Neural progenitor cell (in vitro differentiated cells): ENCODE measurements at regions not wholly inside any gene's neighbourhood (a gene's known extent, or its start where the extent isn't known, plus 50 kb on each side); places are given as distances from the start of the nearest gene placed in this dataset.

ENCODE experiments used
- DNase-seq: peaks from one replicate; pipeline ENCODE4 v3.0.0-alpha.2; 2016; ENCODE audit warnings: low spot score
- H2AFZ ChIP-seq: fragments of 200-600 bp; sonication (generic); replicated peaks from 2 replicates; pipeline ENCODE4 v1.6.1; 2016; ENCODE audit warnings: antibody characterized with exemption
- H3F3A ChIP-seq: fragments of 200-600 bp; sonication (generic); 2 replicates; pipeline ENCODE4 v1.6.1; 2016; ENCODE audit warnings: antibody characterized with exemption, low read depth
- H3K27ac ChIP-seq: fragments of 200-600 bp; sonication (generic); 2 replicates; pipeline ENCODE4 v1.5.1; 2016; ENCODE audit warnings: mild to moderate bottlenecking
- H3K27me3 ChIP-seq: fragments of 200-600 bp; sonication (generic); 2 replicates; pipeline ENCODE4 v1.6.1; 2016; ENCODE audit warnings: mild to moderate bottlenecking, moderate library complexity
- H3K36me3 ChIP-seq: fragments of 200-600 bp; sonication (generic); 2 replicates; pipeline ENCODE4 v1.5.1; 2016
- H3K4me1 ChIP-seq: fragments of 200-600 bp; sonication (generic); 2 replicates; pipeline ENCODE4 v1.6.1; 2016; ENCODE audit warnings: mixed run types
- H3K4me2 ChIP-seq: fragments of 200-600 bp; sonication (generic); 2 replicates; pipeline ENCODE4 v1.6.1; 2016
- H3K4me3 ChIP-seq: fragments of 200-600 bp; sonication (generic); 2 replicates; pipeline ENCODE4 v1.5.1; 2016
- H3K79me2 ChIP-seq: fragments of 200-600 bp; sonication (generic); 2 replicates; pipeline ENCODE4 v1.6.1; 2016; ENCODE audit warnings: low read depth
- H3K9ac ChIP-seq: fragments of 200-600 bp; sonication (generic); 2 replicates; pipeline ENCODE4 v1.6.1; 2016
- H3K9me3 ChIP-seq: fragments of 200-600 bp; sonication (generic); 2 replicates; pipeline ENCODE4 v1.5.1; 2016; ENCODE audit warnings: low read depth
- H4K20me1 ChIP-seq: fragments of 200-600 bp; sonication (generic); 2 replicates; pipeline ENCODE4 v1.6.1; 2016; ENCODE audit warnings: low read depth
- H3K27ac Mint-ChIP-seq: 3 replicates; pipeline ENCODE4 v1.8.0; 2021; ENCODE audit warnings: mixed read lengths
- H3K27me3 Mint-ChIP-seq: 2 replicates; pipeline ENCODE4 v1.8.0; 2022; ENCODE audit warnings: low read depth, mild to moderate bottlenecking, inconsistent platforms, moderate library complexity, mixed read lengths; ENCODE audit not compliant: insufficient read depth
- H3K36me3 Mint-ChIP-seq: 3 replicates; pipeline ENCODE4 v1.8.0; 2021; ENCODE audit warnings: mixed read lengths
- H3K4me1 Mint-ChIP-seq: 3 replicates; pipeline ENCODE4 v1.8.0; 2021; ENCODE audit warnings: mixed read lengths
- H3K4me3 Mint-ChIP-seq: 3 replicates; pipeline ENCODE4 v1.8.0; 2021; ENCODE audit warnings: mild to moderate bottlenecking, moderate library complexity, mixed read lengths
- H3K9me3 Mint-ChIP-seq: 3 replicates; pipeline ENCODE4 v1.8.0; 2020; ENCODE audit warnings: mixed read lengths
- CTCF ChIP-seq: fragments of 200-600 bp; sonication (generic); IDR thresholded peaks from 2 replicates; pipeline ENCODE4 v1.5.1; 2017; ENCODE audit warnings: antibody characterized with exemption, mild to moderate bottlenecking
- EZH2 ChIP-seq: fragments of 200-600 bp; sonication (generic); IDR thresholded peaks from 2 replicates; pipeline ENCODE4 v1.6.1; 2017; ENCODE audit warnings: antibody characterized with exemption, mild to moderate bottlenecking, moderate library complexity
- EZH2phosphoT487 ChIP-seq: fragments of 200-600 bp; sonication (generic); IDR thresholded peaks from 2 replicates; pipeline ENCODE4 v1.6.1; 2017; ENCODE audit warnings: antibody characterized with exemption

GRCh38 chr10:4285121-4285520, 500.1 kb upstream of the KLF6 start:
- peaks cover 9% of the 10 kb centered on the region for H3K27me3 Mint-ChIP-seq

GRCh38 chr10:4283846-4284610, 499.0 kb upstream of the KLF6 start:
- Mint-ChIP-seq H3K27me3 (peaks cover 9% of the 10 kb centered on the region), H3K36me3 (no peaks in the 10 kb centered on the region), H3K4me3 (no peak overlapping the region), H3K4me1 (peaks cover 12% of the 10 kb centered on the region), H3K27ac (no peak overlapping the region), H3K9me3 (no peaks in the 10 kb centered on the region)
- Histone ChIP-seq H3F3A (no peaks in the 10 kb centered on the region), H2AFZ (no peak overlapping the region), H3K79me2 (no peaks in the 10 kb centered on the region), H3K27me3 (no peaks in the 10 kb centered on the region), H3K9me3 (no peaks in the 10 kb centered on the region), H3K36me3 (no peaks in the 10 kb centered on the region), H3K4me3 (no peak overlapping the region), H4K20me1 (no peaks in the 10 kb centered on the region), H3K4me2 (no peak overlapping the region), H3K9ac (no peak overlapping the region), H3K27ac (no peak overlapping the region), H3K4me1 (peaks cover 3% of the 10 kb centered on the region)
- DNase-seq = no peak
- TF ChIP-seq CTCF (no peak), EZH2 (no peak), EZH2phosphoT487 (no peak)

More at GRCh38 chr10:4285121-4285520, 500.1 kb upstream of the KLF6 start:
- Mint-ChIP-seq H3K9me3 (no peaks in the 10 kb centered on the region), H3K36me3 (no peaks in the 10 kb centered on the region), H3K4me1 (peaks cover 8% of the 10 kb centered on the region), H3K27ac (no peak overlapping the region), H3K4me3 (no peak overlapping the region)
- Histone ChIP-seq H3F3A (no peaks in the 10 kb centered on the region), H4K20me1 (no peaks in the 10 kb centered on the region), H2AFZ (no peak overlapping the region), H3K79me2 (no peaks in the 10 kb centered on the region), H3K36me3 (no peaks in the 10 kb centered on the region), H3K4me2 (no peak overlapping the region), H3K27ac (no peak overlapping the region), H3K9ac (no peak overlapping the region), H3K9me3 (no peaks in the 10 kb centered on the region), H3K4me1 (peaks cover 3% of the 10 kb centered on the region), H3K27me3 (no peaks in the 10 kb centered on the region), H3K4me3 (no peak overlapping the region)
- DNase-seq = no peak
- no peak for TF ChIP-seq EZH2phosphoT487
- no peak for TF ChIP-seq EZH2
- no peak for TF ChIP-seq CTCF

GRCh38 chr10:4282496-4282895, 497.5 kb upstream of the KLF6 start:
- no peak overlapping the region for H3K9ac ChIP-seq
- H3K27ac ChIP-seq = no peak overlapping the region
- Mint-ChIP-seq H3K36me3 (no peaks in the 10 kb centered on the region), H3K4me3 (no peak overlapping the region), H3K4me1 (peaks cover 12% of the 10 kb centered on the region), H3K9me3 (no peaks in the 10 kb centered on the region), H3K27ac (no peak overlapping the region), H3K27me3 (peaks cover 9% of the 10 kb centered on the region)
- no peak overlapping the region for H3K4me3 ChIP-seq
- H3F3A ChIP-seq = no peaks in the 10 kb centered on the region
- H2AFZ ChIP-seq = no peak overlapping the region
- no peaks in the 10 kb centered on the region for H3K79me2 ChIP-seq
- TF ChIP-seq EZH2 (no peak), CTCF (no peak), EZH2phosphoT487 (no peak)
- H3K4me2 ChIP-seq = no peak overlapping the region
- H3K4me1 ChIP-seq = peaks cover 1% of the 10 kb centered on the region
- H3K9me3 ChIP-seq = no peaks in the 10 kb centered on the region
- no peaks in the 10 kb centered on the region for H3K36me3 ChIP-seq
- no peaks in the 10 kb centered on the region for H4K20me1 ChIP-seq
- no peak for DNase-seq
- H3K27me3 ChIP-seq = no peaks in the 10 kb centered on the region
